NCI-H526 treated with DMSO at 0.1 percent for 48 hours (cell line): ENCODE measurements at regions not wholly inside any gene's neighbourhood (a gene's known extent, or its start where the extent isn't known, plus 50 kb on each side); places are given as distances from the start of the nearest gene placed in this dataset.

Experiments used
- DNase-seq: peaks from one replicate; lab custom pipeline; 2025; lab: John Stamatoyannopoulos, UW

GRCh38 chr7:136174477-136175125 lies 197.4 kb upstream of the MTPN start:
- DNase-seq, result no peak

GRCh38 chr7:136173874-136174273 lies 196.7 kb upstream of the MTPN start:
- no peak for DNase-seq

- no peak for DNase-seq
Measured at GRCh38 chr7:136171233-136171632, 194.1 kb upstream of the MTPN start.

GRCh38 chr7:136168821-136169220 lies 191.7 kb upstream of the MTPN start:
- DNase-seq, result no peak

GRCh38 chr7:136167991-136168390 lies 190.8 kb upstream of the MTPN start:
- DNase-seq, result no peak

GRCh38 chr7:136166521-136166920 lies 189.4 kb upstream of the MTPN start:
- no peak for DNase-seq

- no peak for DNase-seq
Measured at GRCh38 chr7:136163340-136163801, 186.2 kb upstream of the MTPN start.

- DNase-seq, result no peak
Measured at GRCh38 chr7:136150311-136150710, 173.2 kb upstream of the MTPN start.

- DNase-seq, result no peak
Measured at GRCh38 chr7:136148920-136149319, 171.8 kb upstream of the MTPN start.

GRCh38 chr7:136146925-136147324 lies 169.8 kb upstream of the MTPN start:
- no peak for DNase-seq

- no peak for DNase-seq
Measured at GRCh38 chr7:136144182-136144581, 167.0 kb upstream of the MTPN start.

- no peak for DNase-seq
Measured at GRCh38 chr7:136143271-136143670, 166.1 kb upstream of the MTPN start.

- DNase-seq, result no peak
Measured at GRCh38 chr7:136142583-136142982, 165.4 kb upstream of the MTPN start.

- no peak for DNase-seq
Measured at GRCh38 chr7:136140469-136140868, 163.3 kb upstream of the MTPN start.

GRCh38 chr7:136139417-136139816 lies 162.3 kb upstream of the MTPN start:
- DNase-seq, result no peak

GRCh38 chr7:136138991-136139390 lies 161.8 kb upstream of the MTPN start:
- no peak for DNase-seq

- no peak for DNase-seq
Measured at GRCh38 chr7:136136906-136137454, 159.8 kb upstream of the MTPN start.

- DNase-seq, result no peak
Measured at GRCh38 chr7:136134503-136134902, 157.3 kb upstream of the MTPN start.

- no peak for DNase-seq
Measured at GRCh38 chr7:136133551-136133950, 156.4 kb upstream of the MTPN start.

- DNase-seq, result no peak
Measured at GRCh38 chr7:136131304-136131630, 154.1 kb upstream of the MTPN start.

- DNase-seq, result no peak
Measured at GRCh38 chr7:136130511-136131303, 153.5 kb upstream of the MTPN start.

- no peak for DNase-seq
Measured at GRCh38 chr7:136128050-136128449, 150.9 kb upstream of the MTPN start.

- DNase-seq, result no peak
Measured at GRCh38 chr7:136123352-136123751, 146.2 kb upstream of the MTPN start.
